ENCODE measurements at regions not wholly inside any gene's neighbourhood (a gene's known extent, or its start where the extent isn't known, plus 50 kb on each side); places are given as distances from the start of the nearest gene placed in this dataset.

GRCh38 chr5:124454081-124454480, 292.4 kb downstream of the ZNF608 start:
- TF ChIP-seq CTCF (conservative IDR thresholded peaks at IDR 0.05 in 1 of 2, IDR thresholded peaks at IDR 0.05 in 1 of 2; ENCODE audit: low read depth in 1 of 2, low read length in 2 of 2) = no peak
- H3K36me3 ChIP-seq (ENCODE audit: control insufficient read depth, insufficient read depth, low read length) = no peaks in the 10 kb centered on the region
- peaks cover 8% of the 10 kb centered on the region for H3K4me1 ChIP-seq (ENCODE audit: control insufficient read depth, extremely low read depth, insufficient read depth, low read length)
- H3K27ac ChIP-seq (ENCODE audit: insufficient read depth, low read length) = no peak overlapping the region
- no peak overlapping the region for H3K9ac ChIP-seq (ENCODE audit: insufficient read depth, low read length)
- no peaks in the 10 kb centered on the region for H3K79me2 ChIP-seq (ENCODE audit: control insufficient read depth, insufficient read depth, low read length)
- H3K9me3 ChIP-seq (ENCODE audit: control insufficient read depth, insufficient read depth, low read depth, low read length) = no peaks in the 10 kb centered on the region
- DNase-seq (ENCODE audit: low read depth in 2 of 2) = peak; percentile 6 to 61
- H3K27me3 ChIP-seq (ENCODE audit: control insufficient read depth, insufficient read depth, low read length) = no peaks in the 10 kb centered on the region
- no peak overlapping the region for H2AFZ ChIP-seq (ENCODE audit: low read length)
- H3K4me3 ChIP-seq (replicated peaks in 1 of 4; ENCODE audit: control extremely low read depth in 1 of 4, insufficient read depth in 1 of 4, low read depth in 3 of 4, low read length in 4 of 4) = no peak overlapping the region
- H4K20me1 ChIP-seq (ENCODE audit: control insufficient read depth, extremely low read depth, insufficient read depth, low read length) = no peaks in the 10 kb centered on the region
- no peak overlapping the region for H3K4me2 ChIP-seq (ENCODE audit: extremely low read depth, insufficient read depth, low read length)

GRCh38 chr5:124453221-124454051, 293.0 kb downstream of the ZNF608 start:
- Histone ChIP-seq H3K9ac (ENCODE audit: insufficient read depth, low read length) (no peak overlapping the region), H3K4me2 (ENCODE audit: extremely low read depth, insufficient read depth, low read length) (no peak overlapping the region), H2AFZ (ENCODE audit: low read length) (no peak overlapping the region), H4K20me1 (ENCODE audit: control insufficient read depth, extremely low read depth, insufficient read depth, low read length) (no peaks in the 10 kb centered on the region), H3K4me1 (ENCODE audit: control insufficient read depth, extremely low read depth, insufficient read depth, low read length) (peaks cover 8% of the 10 kb centered on the region), H3K9me3 (ENCODE audit: control insufficient read depth, insufficient read depth, low read depth, low read length) (no peaks in the 10 kb centered on the region), H3K27me3 (ENCODE audit: control insufficient read depth, insufficient read depth, low read length) (no peaks in the 10 kb centered on the region), H3K27ac (ENCODE audit: insufficient read depth, low read length) (no peak overlapping the region), H3K36me3 (ENCODE audit: control insufficient read depth, insufficient read depth, low read length) (no peaks in the 10 kb centered on the region), H3K4me3 (replicated peaks in 1 of 4; ENCODE audit: control extremely low read depth in 1 of 4, insufficient read depth in 1 of 4, low read depth in 3 of 4, low read length in 4 of 4) (no peak overlapping the region), H3K79me2 (ENCODE audit: control insufficient read depth, insufficient read depth, low read length) (no peaks in the 10 kb centered on the region)
- no peak for TF ChIP-seq CTCF (conservative IDR thresholded peaks at IDR 0.05 in 1 of 2, IDR thresholded peaks at IDR 0.05 in 1 of 2; ENCODE audit: low read depth in 1 of 2, low read length in 2 of 2)
- no peak for TF ChIP-seq EZH2 (IDR thresholded peaks at IDR 0.05; ENCODE audit: low read length, missing control alignments)
- DNase-seq (ENCODE audit: low read depth in 2 of 2) = peak; percentile 89 to 93

GRCh38 chr5:124452412-124452811, 294.0 kb downstream of the ZNF608 start:
- no peak for DNase-seq (ENCODE audit: low read depth in 2 of 2)
- no peak overlapping the region for H3K27ac ChIP-seq (ENCODE audit: insufficient read depth, low read length)
- no peaks in the 10 kb centered on the region for H3K36me3 ChIP-seq (ENCODE audit: control insufficient read depth, insufficient read depth, low read length)
- H3K9me3 ChIP-seq (ENCODE audit: control insufficient read depth, insufficient read depth, low read depth, low read length) = no peaks in the 10 kb centered on the region
- H2AFZ ChIP-seq (ENCODE audit: low read length) = no peak overlapping the region
- H3K79me2 ChIP-seq (ENCODE audit: control insufficient read depth, insufficient read depth, low read length) = no peaks in the 10 kb centered on the region
- no peaks in the 10 kb centered on the region for H4K20me1 ChIP-seq (ENCODE audit: control insufficient read depth, extremely low read depth, insufficient read depth, low read length)
- no peak overlapping the region for H3K9ac ChIP-seq (ENCODE audit: insufficient read depth, low read length)
- no peak overlapping the region for H3K4me2 ChIP-seq (ENCODE audit: extremely low read depth, insufficient read depth, low read length)
- TF ChIP-seq CTCF (conservative IDR thresholded peaks at IDR 0.05 in 1 of 2, IDR thresholded peaks at IDR 0.05 in 1 of 2; ENCODE audit: low read depth in 1 of 2, low read length in 2 of 2) (no peak), EZH2 (IDR thresholded peaks at IDR 0.05; ENCODE audit: low read length, missing control alignments) (no peak)
- H3K4me3 ChIP-seq (replicated peaks in 1 of 4; ENCODE audit: control extremely low read depth in 1 of 4, insufficient read depth in 1 of 4, low read depth in 3 of 4, low read length in 4 of 4) = no peak overlapping the region
- H3K4me1 ChIP-seq (ENCODE audit: control insufficient read depth, extremely low read depth, insufficient read depth, low read length) = peaks cover 8% of the 10 kb centered on the region
- H3K27me3 ChIP-seq (ENCODE audit: control insufficient read depth, insufficient read depth, low read length) = no peaks in the 10 kb centered on the region

All from fibroblast of lung (primary cell).